Tibial nerve (tissue), 4 donors: ENCODE measurements at regions not wholly inside any gene's neighbourhood (a gene's known extent, or its start where the extent isn't known, plus 50 kb on each side); places are given as distances from the start of the nearest gene placed in this dataset.

ENCODE experiments used
- DNase-seq, 2 donors: peaks; one replicate each; pipeline ENCODE4 v3.0.0-alpha.2; 2019; ENCODE audit warnings: low spot score in 2 of 2
- H3K27ac ChIP-seq, 4 donors: fragments of 200-600 bp; sonication (generic) in 3 of 4; one replicate each; pipeline ENCODE4 v1.5.1; 2017 to 2019; ENCODE audit warnings: mild to moderate bottlenecking in 1 of 4
- H3K27me3 ChIP-seq, 2 donors: fragments of 200-600 bp; sonication (generic) in 1 of 2; one replicate each; pipeline versions ENCODE4 v1.5.1 to v1.6.0; 2017 to 2019
- H3K36me3 ChIP-seq, 3 donors: fragments of 200-600 bp; sonication (generic); one replicate each; pipeline ENCODE4 v1.5.1; 2018 to 2019
- H3K4me1 ChIP-seq, 4 donors: fragments of 200-600 bp; sonication (generic) in 3 of 4; one replicate each; pipeline ENCODE4 v1.5.1; 2017 to 2019
- H3K4me3 ChIP-seq, 4 donors: fragments of 200-600 bp; sonication (generic) in 3 of 4; one replicate each; pipeline ENCODE4 v1.5.1; 2017 to 2019; ENCODE audit warnings: mild to moderate bottlenecking in 1 of 4, moderate library complexity in 1 of 4
- H3K9me3 ChIP-seq, 4 donors: fragments of 200-600 bp; sonication (generic) in 3 of 4; one replicate each; pipeline ENCODE4 v1.5.1; 2017 to 2019
- CTCF ChIP-seq, 5 experiments: fragments of 200-600 bp in 3 of 5; fragments of 450-650 bp in 2 of 5; sonication (generic) in 3 of 5; IDR thresholded peaks; one replicate each; pipeline ENCODE4 v1.5.1; 2016 to 2019; ENCODE audit warnings: antibody characterized with exemption in 5 of 5, mild to moderate bottlenecking in 3 of 5, moderate library complexity in 2 of 5
- EP300 ChIP-seq, 2 donors: sonication (generic); formaldehyde crosslinking; IDR thresholded peaks; one replicate each; pipeline ENCODE4 v1.6.1; 2017; ENCODE audit warnings: antibody characterized with exemption in 2 of 2, mild to moderate bottlenecking in 1 of 2
- POLR2A ChIP-seq, 2 donors: fragments of 450-650 bp; IDR thresholded peaks; one replicate each; pipeline ENCODE4 v1.6.1; 2017; ENCODE audit warnings: antibody characterized with exemption in 2 of 2, mild to moderate bottlenecking in 2 of 2, moderate library complexity in 2 of 2
- WGBS, 2 donors: methylation state at CpG; one replicate each; pipeline ENCODE4 v1.1.5; 2018; 5-methylcytosine and 5-hydroxymethylcytosine counted together

- 73 to 83% methylated on average over 10 of the region's 10 CpGs for WGBS, 2 donors
- no peaks in the 10 kb centered on the region for H3K36me3 ChIP-seq
- H3K4me3 ChIP-seq, result no peak overlapping the region
- no peaks in the 10 kb centered on the region for H3K27me3 ChIP-seq
- H3K27ac ChIP-seq, result no peak overlapping the region
- no peak for DNase-seq
- H3K4me1 ChIP-seq, result no peaks in the 10 kb centered on the region
- no peaks in the 10 kb centered on the region for H3K9me3 ChIP-seq
- TF ChIP-seq POLR2A (IDR thresholded peaks at IDR 0.05) (no peak), EP300 (IDR thresholded peaks at IDR 0.05) (no peak), CTCF (IDR thresholded peaks at IDR 0.05) (no peak)
Measured at GRCh38 chr15:67005294-67005996, 60.0 kb upstream of the SMAD3 start.

- H3K36me3 ChIP-seq, result no peaks in the 10 kb centered on the region
- 83 to 87% methylated on average over 10 of the region's 10 CpGs for WGBS, 2 donors
- H3K4me1 ChIP-seq, result no peaks in the 10 kb centered on the region
- H3K27me3 ChIP-seq, result no peaks in the 10 kb centered on the region
- TF ChIP-seq EP300 (IDR thresholded peaks at IDR 0.05) (no peak), POLR2A (IDR thresholded peaks at IDR 0.05) (no peak), CTCF (IDR thresholded peaks at IDR 0.05) (no peak)
- no peaks in the 10 kb centered on the region for H3K9me3 ChIP-seq
- DNase-seq, result no peak
- no peak overlapping the region for H3K27ac ChIP-seq
- no peak overlapping the region for H3K4me3 ChIP-seq
Measured at GRCh38 chr15:67006083-67007065, 59.0 kb upstream of the SMAD3 start.

GRCh38 chr15:67009576-67010569, 55.5 kb upstream of the SMAD3 start:
- Histone ChIP-seq H3K4me3 (no peak overlapping the region), H3K36me3 (no peaks in the 10 kb centered on the region), H3K27ac (no peak overlapping the region), H3K4me1 (peaks cover 0 to 7% (median 0%) of the 10 kb centered on the region in 4 donors), H3K9me3 (no peaks in the 10 kb centered on the region), H3K27me3 (no peaks in the 10 kb centered on the region)
- no peak for DNase-seq
- TF ChIP-seq POLR2A (IDR thresholded peaks at IDR 0.05) (no peak), EP300 (IDR thresholded peaks at IDR 0.05) (no peak)
- WGBS, 2 donors, result 77 to 83% methylated on average over 7 of the region's 7 CpGs

- H3K9me3 ChIP-seq, result no peaks in the 10 kb centered on the region
- no peaks in the 10 kb centered on the region for H3K27me3 ChIP-seq
- H3K4me3 ChIP-seq, result no peak overlapping the region
- 58 to 62% methylated on average over 7 of the region's 7 CpGs for WGBS, 2 donors
- H3K4me1 ChIP-seq, result peaks cover 0 to 7% (median 0%) of the 10 kb centered on the region in 4 donors
- no peak for DNase-seq
- H3K27ac ChIP-seq, result no peak overlapping the region
- no peaks in the 10 kb centered on the region for H3K36me3 ChIP-seq
- TF ChIP-seq CTCF (IDR thresholded peaks at IDR 0.05) (no peak), EP300 (IDR thresholded peaks at IDR 0.05) (no peak), POLR2A (IDR thresholded peaks at IDR 0.05) (no peak)
Measured at GRCh38 chr15:67010898-67011616, 54.3 kb upstream of the SMAD3 start.
